Activated CD4-positive, alpha-beta T cell treated with anti-CD3 and anti-CD28 coated beads for 36 hours (primary cell): ENCODE measurements at regions not wholly inside any gene's neighbourhood (a gene's known extent, or its start where the extent isn't known, plus 50 kb on each side); places are given as distances from the start of the nearest gene placed in this dataset.

Experiments
- ATAC-seq: fragments of 200-7000 bp; cut with Tn5 transposase; one replicate; pipeline ENCODE4 v1.10.0; 2021; ENCODE audit warnings: mild to moderate bottlenecking, moderate library complexity
- CTCF ChIA-PET: fragments of 350-600 bp; sonication (Branson Sonifier 250); formaldehyde crosslinking; loops from one replicate; lab custom pipeline; 2021; ENCODE audit warnings: antibody characterized with exemption; lab: Charles Lee
- POLR2A ChIA-PET: fragments of 350-600 bp; sonication (Branson Sonifier 250); formaldehyde crosslinking; loops from one replicate; lab custom pipeline; 2021; ENCODE audit warnings: antibody characterized with exemption, inconsistent platforms; lab: Charles Lee
- DNase-seq: peaks from one replicate; pipeline ENCODE4 v3.0.0-alpha.2; 2020
- H3K27ac Mint-ChIP-seq: one replicate; pipeline ENCODE4 v1.8.0; 2021; ENCODE audit warnings: mixed read lengths
- H3K27me3 Mint-ChIP-seq: one replicate; pipeline ENCODE4 v1.8.0; 2021; ENCODE audit warnings: mixed read lengths
- H3K36me3 Mint-ChIP-seq: one replicate; pipeline ENCODE4 v1.8.0; 2021; ENCODE audit warnings: low read depth, mixed read lengths
- H3K4me1 Mint-ChIP-seq: one replicate; pipeline ENCODE4 v1.8.0; 2021; ENCODE audit warnings: mixed read lengths
- H3K4me3 Mint-ChIP-seq: one replicate; pipeline ENCODE4 v1.8.0; 2021; ENCODE audit warnings: mild to moderate bottlenecking, moderate library complexity, mixed read lengths
- H3K9me3 Mint-ChIP-seq: one replicate; pipeline ENCODE4 v1.8.0; 2021; ENCODE audit warnings: low read depth, mixed read lengths
- intact Hi-C, 2 experiments: fragments of 100-400 bp; cut with DNase I in 1 of 2; cut with micrococcal nuclease in 1 of 2; formaldehyde crosslinking; loops; one replicate each; pipeline versions ENCODE4 v1.14.2 to v1.15.1; 2022 to 2024; cut with DNase I, micrococcal nuclease

DNA sequence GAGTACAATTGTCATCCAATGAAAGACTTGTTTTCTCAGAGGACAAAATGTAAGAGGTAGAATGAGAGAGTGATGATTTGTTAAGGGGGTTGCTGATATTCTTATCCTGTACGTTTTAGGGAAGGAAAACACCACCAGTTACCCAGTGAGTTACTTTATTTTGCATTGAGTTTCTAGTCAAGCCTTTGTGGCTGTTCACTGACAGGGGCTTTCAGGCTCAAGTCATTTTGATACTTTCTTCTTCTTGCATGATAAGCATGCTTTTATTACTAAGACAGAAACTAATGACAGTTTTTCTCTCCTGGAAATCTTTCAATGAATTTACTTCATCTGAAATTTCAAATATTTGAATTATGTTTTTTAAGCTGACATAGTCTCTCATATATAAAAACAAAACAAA, 710.2 kb upstream of the POM121L12 start:
- Mint-ChIP-seq H3K4me1 (no peaks in the 10 kb centered on the region), H3K4me3 (no peak overlapping the region), H3K36me3 (peaks cover 2% of the 10 kb centered on the region), H3K27me3 (no peaks in the 10 kb centered on the region), H3K9me3 (peaks cover 10% of the 10 kb centered on the region), H3K27ac (no peak overlapping the region)
- ATAC-seq (peak; percentile 42), DNase-seq (no peak)
- POLR2A ChIA-PET = no interaction called here
- intact Hi-C loops = no loop called here
- CTCF ChIA-PET = no interaction called here

DNA sequence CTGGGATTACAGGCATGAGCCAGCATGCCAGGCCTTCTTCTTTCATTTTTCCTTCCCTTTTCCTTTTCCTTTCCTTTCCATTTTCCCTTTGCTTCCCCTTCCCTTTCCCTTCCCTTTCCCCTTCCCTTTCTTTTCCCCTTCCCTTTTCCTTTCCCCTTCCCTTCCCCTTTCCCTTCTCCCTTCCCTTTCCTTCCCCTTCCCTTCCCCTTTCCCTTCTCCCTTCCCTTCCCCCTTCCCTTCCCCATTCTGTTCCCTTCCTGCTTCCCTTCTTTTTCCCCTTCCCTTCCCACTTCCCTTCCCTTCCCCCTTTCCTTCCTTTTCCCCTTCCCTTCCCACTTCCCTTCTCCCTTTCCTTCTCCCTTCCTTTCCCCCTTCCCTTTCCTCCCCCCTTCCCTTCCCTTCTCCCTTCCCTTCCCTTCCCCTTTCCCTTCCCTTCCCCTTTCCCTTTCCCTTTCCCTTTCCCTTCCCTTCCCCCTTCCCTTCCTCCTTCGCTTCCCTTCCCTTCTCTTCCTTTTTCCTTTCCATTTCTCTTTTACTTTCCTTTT, 712.2 kb upstream of the POM121L12 start:
- Mint-ChIP-seq H3K4me3 (no peak overlapping the region), H3K27me3 (no peaks in the 10 kb centered on the region), H3K36me3 (peaks cover 2% of the 10 kb centered on the region), H3K9me3 (peaks cover 17% of the 10 kb centered on the region), H3K27ac (no peak overlapping the region), H3K4me1 (no peaks in the 10 kb centered on the region)
- ChIA-PET CTCF (no interaction called here), POLR2A (no interaction called here)
- DNase-seq (no peak), ATAC-seq (no peak)
- intact Hi-C loops = no loop called here

DNA sequence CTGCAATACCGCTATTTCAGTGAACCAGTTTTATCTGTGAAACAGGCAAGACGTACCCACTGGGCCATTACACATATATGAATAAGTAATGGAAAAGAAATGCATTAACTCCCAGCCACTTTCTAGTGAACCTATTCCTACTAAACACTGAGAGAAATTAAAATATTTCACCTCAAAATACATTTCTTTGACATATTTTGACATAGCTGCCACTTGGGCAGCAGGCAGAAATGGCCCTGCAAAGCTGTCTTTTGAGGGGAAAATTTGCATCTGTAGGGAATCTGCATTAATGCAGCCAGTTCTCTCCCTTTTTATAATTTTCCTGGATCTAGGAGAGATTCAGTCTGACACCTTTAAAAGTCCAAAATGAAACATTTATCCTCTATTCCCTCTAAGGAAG, 714.8 kb upstream of the POM121L12 start:
- DNase-seq (no peak), ATAC-seq (no peak)
- Mint-ChIP-seq H3K9me3 (peaks cover 19% of the 10 kb centered on the region), H3K4me1 (no peaks in the 10 kb centered on the region), H3K27me3 (no peaks in the 10 kb centered on the region), H3K36me3 (peaks cover 2% of the 10 kb centered on the region), H3K27ac (no peak overlapping the region), H3K4me3 (no peak overlapping the region)
- CTCF ChIA-PET = no interaction called here
- POLR2A ChIA-PET = no interaction called here
- intact Hi-C loops = no loop called here

DNA sequence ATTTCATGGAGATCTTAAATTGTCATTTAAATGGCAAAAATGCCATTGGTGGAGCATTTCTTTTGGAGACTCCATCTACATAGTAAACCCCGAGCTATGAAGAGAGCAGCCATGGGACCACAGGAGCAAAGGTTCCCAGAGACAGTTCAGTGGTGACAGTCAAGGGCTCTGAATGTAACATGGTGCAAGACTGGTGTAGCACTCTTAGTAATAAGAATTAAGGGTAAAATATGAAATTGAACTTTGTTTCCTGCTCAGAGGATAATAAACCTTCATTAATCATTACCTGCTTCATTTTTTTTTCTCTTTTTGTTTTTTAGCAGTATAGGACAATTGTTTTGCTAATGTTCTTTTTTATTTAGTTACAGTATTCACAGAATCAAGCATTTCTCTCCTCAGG, 717.5 kb upstream of the POM121L12 start:
- Mint-ChIP-seq H3K4me3 (no peak overlapping the region), H3K36me3 (no peaks in the 10 kb centered on the region), H3K27ac (no peak overlapping the region), H3K27me3 (no peaks in the 10 kb centered on the region), H3K4me1 (no peaks in the 10 kb centered on the region), H3K9me3 (peaks cover 16% of the 10 kb centered on the region)
- intact Hi-C loops = no loop called here
- DNase-seq (no peak), ATAC-seq (no peak)
- POLR2A ChIA-PET = no interaction called here
- CTCF ChIA-PET = no interaction called here

DNA sequence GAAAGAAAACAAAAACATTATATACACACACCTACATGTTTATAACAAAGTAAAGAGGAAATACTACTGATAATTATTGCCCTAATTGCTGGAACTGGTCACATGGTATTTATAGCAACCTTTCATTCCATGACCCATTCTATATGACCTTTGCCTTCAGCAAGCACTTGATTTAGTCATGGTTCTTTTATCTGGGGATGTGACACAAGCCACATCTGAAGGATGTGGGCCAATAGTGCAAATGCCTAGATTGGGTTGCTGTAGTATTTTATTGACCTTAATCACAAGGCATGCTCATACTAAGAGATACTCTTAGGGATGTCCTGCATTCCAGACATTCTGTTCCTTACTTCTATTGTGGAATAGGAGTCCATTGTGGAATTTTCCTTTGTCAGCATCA, 723.5 kb upstream of the POM121L12 start:
- no peaks in the 10 kb centered on the region for H3K4me1 Mint-ChIP-seq
- ChIA-PET CTCF (no interaction called here), POLR2A (no interaction called here)
- no peaks in the 10 kb centered on the region for H3K36me3 Mint-ChIP-seq
- H3K27me3 Mint-ChIP-seq = no peaks in the 10 kb centered on the region
- H3K27ac Mint-ChIP-seq = no peak overlapping the region
- H3K9me3 Mint-ChIP-seq = peaks cover 1% of the 10 kb centered on the region
- DNase-seq (no peak), ATAC-seq (no peak)
- H3K4me3 Mint-ChIP-seq = no peak overlapping the region
- intact Hi-C loops = no loop called here

DNA sequence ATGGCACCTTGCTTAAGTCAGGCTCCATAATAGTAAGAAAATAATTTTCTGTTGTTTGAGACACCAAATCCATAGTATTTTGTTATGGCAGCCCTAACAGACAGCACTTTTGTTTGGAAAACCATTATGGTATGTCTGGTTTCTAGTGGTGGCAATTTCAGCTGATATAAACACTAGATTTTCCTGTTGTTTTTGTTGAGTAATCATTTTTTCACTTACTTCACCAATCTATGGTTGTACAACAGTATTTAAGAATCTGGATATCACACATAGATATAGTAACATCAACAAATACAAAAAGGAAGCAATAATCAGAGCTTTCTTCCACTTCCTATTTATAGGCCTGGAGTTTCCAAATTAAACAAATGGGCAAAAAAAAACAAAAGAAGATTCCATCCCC, 725.8 kb upstream of the POM121L12 start:
- peaks cover 1% of the 10 kb centered on the region for H3K9me3 Mint-ChIP-seq
- ATAC-seq (no peak), DNase-seq (no peak)
- H3K4me1 Mint-ChIP-seq = no peaks in the 10 kb centered on the region
- CTCF ChIA-PET = no interaction called here
- H3K27ac Mint-ChIP-seq = no peak overlapping the region
- H3K27me3 Mint-ChIP-seq = no peaks in the 10 kb centered on the region
- no peaks in the 10 kb centered on the region for H3K36me3 Mint-ChIP-seq
- intact Hi-C loops = loop anchor here in 1 of 2 experiments (10.0 kb wide), 1 partner anchor 65 kb away; no protein-coding TSS in a partner anchor
- POLR2A ChIA-PET = no interaction called here
- H3K4me3 Mint-ChIP-seq = no peak overlapping the region

DNA sequence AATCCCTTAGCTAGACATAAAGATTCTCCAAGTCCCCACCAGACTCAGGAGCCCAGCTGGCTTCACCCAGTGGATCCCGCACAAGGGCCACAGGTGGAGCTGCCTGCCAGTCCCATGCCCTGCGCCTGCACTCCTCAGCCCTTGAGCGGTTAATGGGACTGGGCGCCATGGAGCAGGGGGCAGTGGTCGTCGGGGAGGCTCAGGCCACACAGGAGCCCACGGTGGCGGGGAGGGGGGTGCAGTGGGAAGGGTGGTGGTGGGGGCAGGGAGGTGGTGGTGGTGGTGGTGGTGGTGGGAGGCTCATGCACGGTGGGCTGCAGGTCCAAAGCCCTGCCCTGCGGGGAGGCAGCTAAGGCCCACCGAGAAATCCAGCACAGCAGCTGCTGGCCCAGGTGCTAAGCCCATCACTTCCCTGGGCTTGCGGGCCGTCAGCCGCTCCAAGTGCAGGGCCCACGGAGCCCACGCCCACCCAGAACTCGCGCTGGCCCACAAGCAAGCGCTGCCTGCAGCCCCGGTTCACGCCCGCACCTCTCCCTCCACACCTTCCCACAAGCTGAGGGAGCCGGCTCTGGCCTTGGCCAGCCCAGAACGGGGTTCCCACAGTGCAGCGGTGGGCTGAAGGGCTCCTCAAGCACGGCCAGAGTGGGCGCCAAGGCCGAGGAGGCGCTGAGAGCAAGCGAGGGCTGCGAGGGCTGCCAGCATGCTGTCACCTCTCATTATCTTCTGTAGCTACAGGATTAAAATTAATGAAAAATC, 732.5 kb upstream of the POM121L12 start:
- ChIA-PET POLR2A (no interaction called here), CTCF (no interaction called here)
- intact Hi-C loops = loop anchor here in 1 of 2 experiments (10.0 kb wide), 1 partner anchor 58 kb away; no protein-coding TSS in a partner anchor

DNA sequence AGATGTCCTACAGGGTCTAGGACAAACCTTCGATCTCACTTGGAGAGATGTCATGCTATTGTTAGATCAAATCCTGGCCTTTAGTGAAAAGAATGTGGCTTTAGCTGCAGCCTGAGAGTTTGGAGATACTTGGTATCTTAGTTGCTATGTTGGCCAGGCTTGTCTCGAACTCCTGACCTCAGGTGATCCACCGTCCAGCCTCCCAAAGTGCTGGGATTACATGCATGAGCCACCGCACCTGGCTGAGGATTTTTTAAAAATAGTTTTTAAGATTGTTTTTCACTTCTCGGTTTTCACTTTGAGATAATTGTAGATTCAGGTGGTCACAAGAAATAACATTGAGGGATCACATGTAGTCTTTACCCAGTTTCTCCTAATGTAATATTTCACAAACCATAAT, 738.3 kb upstream of the POM121L12 start:
- Mint-ChIP-seq H3K9me3 (peaks cover 5% of the 10 kb centered on the region), H3K36me3 (no peaks in the 10 kb centered on the region), H3K4me1 (no peaks in the 10 kb centered on the region), H3K27ac (no peak overlapping the region), H3K27me3 (no peaks in the 10 kb centered on the region), H3K4me3 (no peak overlapping the region)
- intact Hi-C loops = no loop called here
- ChIA-PET CTCF (no interaction called here), POLR2A (no interaction called here)
- ATAC-seq (no peak), DNase-seq (no peak)

More for the DNA sequence above, 732.5 kb upstream of the POM121L12 start:
- Mint-ChIP-seq H3K36me3 (no peaks in the 10 kb centered on the region), H3K27ac (no peak overlapping the region), H3K4me3 (no peak overlapping the region), H3K9me3 (peaks cover 5% of the 10 kb centered on the region), H3K27me3 (no peaks in the 10 kb centered on the region), H3K4me1 (peaks cover 3% of the 10 kb centered on the region)
- ATAC-seq (no peak), DNase-seq (no peak)

DNA sequence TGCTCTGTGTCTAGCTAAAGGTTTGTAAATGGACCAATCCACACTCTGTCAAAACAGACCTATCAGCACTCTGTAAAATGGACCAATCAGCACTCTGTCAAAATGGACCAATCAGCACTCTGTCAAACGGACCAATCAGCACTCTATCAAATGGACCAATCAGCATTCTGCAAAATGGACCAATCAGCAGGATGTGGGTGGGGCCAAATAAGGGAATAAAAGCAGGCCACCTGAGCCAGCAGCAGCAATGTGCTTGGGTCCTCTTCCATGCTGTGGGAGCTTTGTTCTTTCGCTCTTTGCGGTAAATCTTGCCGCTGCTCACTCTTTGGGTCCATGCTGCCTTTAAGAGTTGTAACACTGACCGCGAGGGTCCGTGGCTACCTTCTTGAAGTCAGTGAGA, 740.5 kb upstream of the POM121L12 start:
- Mint-ChIP-seq H3K27me3 (no peaks in the 10 kb centered on the region), H3K36me3 (no peaks in the 10 kb centered on the region), H3K4me3 (no peak overlapping the region), H3K27ac (no peak overlapping the region), H3K4me1 (no peaks in the 10 kb centered on the region), H3K9me3 (peaks cover 3% of the 10 kb centered on the region)
- no peak for DNase-seq
- CTCF ChIA-PET = no interaction called here
- ATAC-seq = no peak
- POLR2A ChIA-PET = no interaction called here
- intact Hi-C loops = no loop called here

DNA sequence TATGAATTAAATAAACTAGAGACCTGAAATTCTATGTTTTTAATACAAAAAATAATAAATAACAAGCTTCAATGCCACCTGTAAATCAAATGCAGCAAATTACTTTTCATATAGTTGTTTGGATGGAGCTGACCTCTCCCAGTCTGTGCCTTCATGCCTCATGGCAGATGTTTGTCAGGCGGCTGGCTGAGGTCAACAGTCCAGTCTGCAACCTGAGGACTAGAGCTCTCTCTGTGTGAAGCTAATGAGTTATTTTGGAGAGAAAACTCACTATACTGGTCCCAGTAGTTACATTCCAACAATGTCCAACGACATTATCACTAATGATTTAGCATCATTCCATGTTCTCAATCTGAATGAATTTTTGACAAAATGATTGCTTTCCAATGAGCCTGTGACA, 746.2 kb upstream of the POM121L12 start:
- POLR2A ChIA-PET = no interaction called here
- Mint-ChIP-seq H3K4me3 (no peak overlapping the region), H3K9me3 (no peaks in the 10 kb centered on the region), H3K27ac (no peak overlapping the region), H3K4me1 (no peaks in the 10 kb centered on the region), H3K36me3 (no peaks in the 10 kb centered on the region), H3K27me3 (no peaks in the 10 kb centered on the region)
- CTCF ChIA-PET = no interaction called here
- no peak for DNase-seq
- no peak for ATAC-seq
- intact Hi-C loops = no loop called here

DNA sequence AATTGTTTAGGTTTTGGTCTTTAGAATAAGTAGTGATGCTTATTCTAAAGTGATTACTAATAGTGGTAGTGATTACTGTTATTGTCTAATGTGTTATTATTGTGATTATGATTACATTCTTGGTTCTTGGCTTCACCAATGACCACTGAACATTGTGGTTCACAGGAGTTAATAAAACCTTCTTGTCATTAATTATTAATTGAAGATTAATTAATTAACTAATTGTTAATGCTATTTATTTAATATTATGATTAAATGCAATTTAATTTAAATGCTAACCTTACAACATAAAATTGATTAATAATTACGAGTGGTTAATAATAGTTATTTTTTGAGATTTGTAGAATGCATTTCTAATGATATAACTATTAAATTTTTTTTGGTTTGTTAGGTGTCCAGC, 747.7 kb upstream of the POM121L12 start:
- no peaks in the 10 kb centered on the region for H3K27me3 Mint-ChIP-seq
- DNase-seq = no peak
- intact Hi-C loops = no loop called here
- H3K4me3 Mint-ChIP-seq = no peak overlapping the region
- H3K27ac Mint-ChIP-seq = no peak overlapping the region
- peaks cover 2% of the 10 kb centered on the region for H3K4me1 Mint-ChIP-seq
- ATAC-seq = no peak
- CTCF ChIA-PET = interaction anchor here (0.7 kb wide), 1 partner anchor 58 kb away, joined by 3 read pairs; no protein-coding TSS in a partner anchor
- POLR2A ChIA-PET = no interaction called here
- no peaks in the 10 kb centered on the region for H3K9me3 Mint-ChIP-seq
- no peaks in the 10 kb centered on the region for H3K36me3 Mint-ChIP-seq

DNA sequence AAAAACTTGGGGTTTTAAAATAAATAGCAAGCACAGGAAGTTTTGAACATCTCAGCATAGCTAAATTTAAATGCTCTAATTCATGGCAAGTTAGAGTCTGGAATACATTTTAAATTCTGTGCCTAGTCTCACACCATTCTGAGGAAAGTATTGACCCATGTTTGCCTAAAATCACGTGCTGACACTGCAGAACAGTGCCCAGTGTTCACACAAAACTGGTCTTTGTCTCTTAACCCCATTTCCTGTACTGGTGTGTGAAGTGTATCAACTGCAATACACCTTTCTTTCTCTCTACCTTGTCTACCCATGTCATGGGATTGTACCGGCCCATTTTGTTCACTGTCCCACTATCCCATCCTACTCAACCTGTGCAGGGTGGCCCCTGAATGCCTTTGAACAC, 749.7 kb upstream of the POM121L12 start:
- Mint-ChIP-seq H3K36me3 (no peaks in the 10 kb centered on the region), H3K27ac (no peak overlapping the region), H3K4me1 (peaks cover 2% of the 10 kb centered on the region), H3K9me3 (peaks cover 2% of the 10 kb centered on the region), H3K27me3 (no peaks in the 10 kb centered on the region), H3K4me3 (no peak overlapping the region)
- ChIA-PET POLR2A (no interaction called here), CTCF (no interaction called here)
- DNase-seq (no peak), ATAC-seq (no peak)
- intact Hi-C loops = no loop called here
